Glutamatergic neuron (in vitro differentiated cells): ENCODE measurements at regions not wholly inside any gene's neighbourhood (a gene's known extent, or its start where the extent isn't known, plus 50 kb on each side); places are given as distances from the start of the nearest gene placed in this dataset.

Experiments used
- DNase-seq: peaks from one replicate; pipeline ENCODE4 v3.0.0; 2022
- H3K27ac Mint-ChIP-seq: one replicate; pipeline ENCODE4 v1.8.0; 2020; ENCODE audit warnings: mild to moderate bottlenecking, mixed read lengths, inconsistent platforms; ENCODE audit not compliant: unreplicated experiment
- H3K27me3 Mint-ChIP-seq: one replicate; pipeline ENCODE4 v1.8.0; 2020; ENCODE audit warnings: mild to moderate bottlenecking, moderate library complexity, mixed read lengths, inconsistent platforms; ENCODE audit not compliant: unreplicated experiment
- H3K36me3 Mint-ChIP-seq: one replicate; pipeline ENCODE4 v1.8.0; 2020; ENCODE audit warnings: mild to moderate bottlenecking, mixed read lengths, inconsistent platforms; ENCODE audit not compliant: unreplicated experiment
- H3K4me1 Mint-ChIP-seq: one replicate; pipeline ENCODE4 v1.8.0; 2020; ENCODE audit warnings: mild to moderate bottlenecking, low read depth, mixed read lengths, inconsistent platforms; ENCODE audit not compliant: unreplicated experiment
- H3K4me3 Mint-ChIP-seq: one replicate; pipeline ENCODE4 v1.8.0; 2020; ENCODE audit warnings: mild to moderate bottlenecking, mixed read lengths, inconsistent platforms; ENCODE audit not compliant: unreplicated experiment
- H3K9me3 Mint-ChIP-seq: one replicate; pipeline ENCODE4 v1.8.0; 2020; ENCODE audit warnings: mild to moderate bottlenecking, moderate library complexity, mixed read lengths, inconsistent platforms; ENCODE audit not compliant: unreplicated experiment
- TF ChIP-seq, protein P1 (sequence below): fragments of 200-600 bp; sonication (generic); IDR thresholded peaks from one replicate; pipeline ENCODE4 v1.5.0; 2021; ENCODE audit not compliant: partially characterized antibody, unreplicated experiment

DNA sequence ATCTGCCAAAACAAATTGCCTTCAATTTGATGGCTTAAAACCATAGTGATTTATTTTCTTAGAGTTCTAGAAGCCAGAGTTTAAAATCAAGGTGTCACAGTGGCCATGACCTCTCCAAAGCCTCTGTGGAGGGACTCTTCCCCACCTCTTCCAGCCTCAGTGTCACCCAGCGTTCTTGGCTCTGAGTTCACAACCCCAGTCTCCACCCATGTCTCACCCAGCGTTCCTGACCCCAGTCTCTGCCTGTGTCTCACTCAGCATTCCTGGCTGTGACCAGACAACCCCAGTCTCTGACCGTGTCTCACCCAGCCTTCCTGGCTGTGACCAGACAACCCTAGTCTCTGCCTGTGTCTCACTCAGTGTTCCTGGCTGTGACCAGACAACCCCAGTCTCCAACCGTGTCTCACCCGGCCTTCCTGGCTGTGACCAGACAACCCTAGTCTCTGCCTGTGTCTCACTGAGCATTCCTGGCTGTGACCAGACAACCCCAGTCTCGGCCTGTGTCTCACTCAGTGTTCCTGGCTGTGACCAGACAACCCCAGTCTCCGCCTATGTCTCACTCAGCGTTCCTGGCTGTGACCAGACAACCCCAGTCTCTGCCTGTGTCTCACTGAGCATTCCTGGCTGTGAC is 299.3 kb downstream of the GALR1 start:
- Mint-ChIP-seq H3K4me3 (no peak overlapping the region), H3K27me3 (peaks cover 2% of the 10 kb centered on the region), H3K36me3 (no peaks in the 10 kb centered on the region), H3K27ac (no peak overlapping the region), H3K4me1 (no peaks in the 10 kb centered on the region), H3K9me3 (peaks cover 4% of the 10 kb centered on the region)
- TF ChIP-seq, protein P1, sequence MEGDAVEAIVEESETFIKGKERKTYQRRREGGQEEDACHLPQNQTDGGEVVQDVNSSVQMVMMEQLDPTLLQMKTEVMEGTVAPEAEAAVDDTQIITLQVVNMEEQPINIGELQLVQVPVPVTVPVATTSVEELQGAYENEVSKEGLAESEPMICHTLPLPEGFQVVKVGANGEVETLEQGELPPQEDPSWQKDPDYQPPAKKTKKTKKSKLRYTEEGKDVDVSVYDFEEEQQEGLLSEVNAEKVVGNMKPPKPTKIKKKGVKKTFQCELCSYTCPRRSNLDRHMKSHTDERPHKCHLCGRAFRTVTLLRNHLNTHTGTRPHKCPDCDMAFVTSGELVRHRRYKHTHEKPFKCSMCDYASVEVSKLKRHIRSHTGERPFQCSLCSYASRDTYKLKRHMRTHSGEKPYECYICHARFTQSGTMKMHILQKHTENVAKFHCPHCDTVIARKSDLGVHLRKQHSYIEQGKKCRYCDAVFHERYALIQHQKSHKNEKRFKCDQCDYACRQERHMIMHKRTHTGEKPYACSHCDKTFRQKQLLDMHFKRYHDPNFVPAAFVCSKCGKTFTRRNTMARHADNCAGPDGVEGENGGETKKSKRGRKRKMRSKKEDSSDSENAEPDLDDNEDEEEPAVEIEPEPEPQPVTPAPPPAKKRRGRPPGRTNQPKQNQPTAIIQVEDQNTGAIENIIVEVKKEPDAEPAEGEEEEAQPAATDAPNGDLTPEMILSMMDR, result no peak
- no peak for DNase-seq

DNA sequence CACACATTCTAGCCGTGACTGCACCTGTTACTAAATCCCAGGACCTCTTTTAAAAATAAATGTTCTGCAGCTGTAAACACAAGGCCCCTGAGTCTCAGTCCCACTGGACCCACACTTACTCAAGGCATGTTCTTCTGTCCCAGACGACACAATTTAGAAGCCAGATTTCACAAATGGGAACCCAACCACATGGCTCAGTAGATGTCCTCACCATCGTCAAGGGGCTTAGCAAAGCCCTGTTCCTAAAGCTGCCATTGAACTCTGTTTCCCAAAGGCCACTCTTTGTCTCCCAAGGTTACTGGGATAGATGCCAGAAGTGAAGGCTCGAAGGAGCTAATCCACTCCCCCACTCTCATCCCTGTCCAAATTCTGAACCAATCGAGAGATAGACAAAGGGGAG is 301.0 kb downstream of the GALR1 start:
- TF ChIP-seq, protein P1, result no peak
- no peaks in the 10 kb centered on the region for H3K4me1 Mint-ChIP-seq
- H3K36me3 Mint-ChIP-seq, result no peaks in the 10 kb centered on the region
- H3K27me3 Mint-ChIP-seq, result peaks cover 2% of the 10 kb centered on the region
- H3K27ac Mint-ChIP-seq, result no peak overlapping the region
- H3K4me3 Mint-ChIP-seq, result no peak overlapping the region
- peaks cover 4% of the 10 kb centered on the region for H3K9me3 Mint-ChIP-seq
- no peak for DNase-seq

DNA sequence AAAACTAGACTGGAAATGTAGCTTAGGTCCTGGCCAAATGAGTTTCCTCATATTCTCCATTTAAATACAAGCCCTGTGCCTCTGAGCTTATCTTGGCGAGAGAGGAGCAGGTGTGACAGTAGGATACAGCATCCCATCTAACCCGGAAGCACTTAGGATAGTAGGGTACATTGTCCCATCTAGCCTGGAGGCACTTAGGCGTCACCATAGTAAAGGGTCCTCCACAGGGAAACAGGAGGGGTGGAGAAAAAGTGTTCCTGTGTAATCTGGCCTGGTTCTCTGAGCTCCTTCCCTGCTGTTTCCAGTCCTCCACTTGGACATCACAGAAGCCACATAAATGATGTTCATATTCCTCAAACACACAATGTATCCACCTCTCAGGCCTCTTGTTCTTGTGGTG is 301.4 kb downstream of the GALR1 start:
- H3K27ac Mint-ChIP-seq, result no peak overlapping the region
- TF ChIP-seq, protein P1, result no peak
- no peaks in the 10 kb centered on the region for H3K4me1 Mint-ChIP-seq
- H3K9me3 Mint-ChIP-seq, result peaks cover 2% of the 10 kb centered on the region
- peaks cover under 1% of the 10 kb centered on the region for H3K27me3 Mint-ChIP-seq
- H3K4me3 Mint-ChIP-seq, result no peak overlapping the region
- DNase-seq, result no peak
- H3K36me3 Mint-ChIP-seq, result no peaks in the 10 kb centered on the region

DNA sequence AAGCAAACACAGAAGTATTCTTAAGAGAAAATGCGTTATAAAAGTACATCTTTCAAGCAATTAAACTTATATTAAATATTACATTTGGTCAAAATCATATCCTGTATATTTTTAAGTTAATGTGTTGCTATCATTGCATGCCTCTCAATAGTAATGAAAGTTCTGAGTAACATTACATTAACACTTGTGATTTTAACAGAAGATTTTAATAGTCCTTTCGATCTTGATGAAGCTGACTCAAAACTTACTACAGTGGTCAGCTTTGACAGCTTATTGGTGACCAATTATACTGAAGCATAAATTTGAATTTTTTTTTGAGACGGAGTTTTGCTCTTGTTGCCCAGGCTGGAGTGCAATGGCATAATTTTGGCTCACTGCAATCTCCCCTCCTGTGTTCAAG is 303.3 kb downstream of the GALR1 start:
- TF ChIP-seq, protein P1, result no peak
- no peak for DNase-seq
- Mint-ChIP-seq H3K4me3 (no peak overlapping the region), H3K9me3 (peaks cover 2% of the 10 kb centered on the region), H3K36me3 (no peaks in the 10 kb centered on the region), H3K4me1 (no peaks in the 10 kb centered on the region), H3K27me3 (no peaks in the 10 kb centered on the region), H3K27ac (no peak overlapping the region)

DNA sequence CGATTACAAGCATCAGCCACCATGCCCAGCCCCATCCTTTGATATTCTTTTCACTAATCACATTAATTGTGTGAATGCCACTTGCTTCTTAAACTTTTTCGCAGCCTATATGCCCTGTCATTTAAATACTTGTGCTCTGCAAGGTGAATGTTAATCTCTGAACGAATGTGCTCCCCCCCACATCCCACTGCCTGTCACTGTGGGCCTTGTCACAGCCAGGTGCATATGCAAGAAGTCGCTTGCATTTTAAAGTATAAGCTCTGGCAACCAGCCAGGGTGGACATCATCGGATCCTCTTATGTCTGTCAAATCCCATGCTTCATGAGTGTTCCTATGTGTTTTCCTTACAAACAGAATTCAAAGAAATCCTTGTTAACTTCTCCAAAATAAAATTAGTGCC is 304.4 kb downstream of the GALR1 start:
- Mint-ChIP-seq H3K4me1 (no peaks in the 10 kb centered on the region), H3K9me3 (no peaks in the 10 kb centered on the region), H3K27ac (no peak overlapping the region), H3K36me3 (no peaks in the 10 kb centered on the region), H3K4me3 (no peak overlapping the region), H3K27me3 (no peaks in the 10 kb centered on the region)
- DNase-seq, result no peak
- TF ChIP-seq, protein P1, result no peak
